Central memory CD8-positive, alpha-beta T cell (primary cell): ENCODE measurements at regions not wholly inside any gene's neighbourhood (a gene's known extent, or its start where the extent isn't known, plus 50 kb on each side); places are given as distances from the start of the nearest gene placed in this dataset.

Experiments used
- ATAC-seq: fragments of 150-1000 bp; cut with Tn5 transposase; replicated peaks from 2 replicates; pipeline ENCODE4 v1.10.0; 2022; ENCODE audit warnings: mild to moderate bottlenecking, moderate FRiP score, moderate number of reproducible peaks; ENCODE audit not compliant: poor library complexity, severe bottlenecking; ENCODE audit errors: extremely low read depth
- DNase-seq, 2 donors: peaks; one replicate each; pipeline ENCODE4 v3.0.0; 2021; ENCODE audit warnings: low spot score in 2 of 2
- H3K27ac Mint-ChIP-seq: one replicate; pipeline ENCODE4 v1.8.0; 2022; ENCODE audit warnings: low read depth, mild to moderate bottlenecking, moderate library complexity, mixed read lengths
- H3K27me3 Mint-ChIP-seq: one replicate; pipeline ENCODE4 v1.8.0; 2022; ENCODE audit warnings: mixed read lengths
- H3K36me3 Mint-ChIP-seq: one replicate; pipeline ENCODE4 v1.8.0; 2022; ENCODE audit warnings: mild to moderate bottlenecking, moderate library complexity, mixed read lengths; ENCODE audit not compliant: insufficient read depth
- H3K4me1 Mint-ChIP-seq: one replicate; pipeline ENCODE4 v1.8.0; 2022; ENCODE audit warnings: mixed read lengths
- H3K4me3 Mint-ChIP-seq: one replicate; pipeline ENCODE4 v1.8.0; 2022; ENCODE audit warnings: mild to moderate bottlenecking, moderate library complexity, mixed read lengths
- H3K9me3 Mint-ChIP-seq: one replicate; pipeline ENCODE4 v1.8.0; 2022; ENCODE audit warnings: mixed read lengths

- ATAC-seq, result no peak
- peak overlapping the region; percentile 2 for H3K27ac Mint-ChIP-seq
- no peak for DNase-seq
- no peak overlapping the region for H3K4me3 Mint-ChIP-seq
- peaks cover 18% of the 10 kb centered on the region for H3K9me3 Mint-ChIP-seq
- no peaks in the 10 kb centered on the region for H3K27me3 Mint-ChIP-seq
- peaks cover 38% of the 10 kb centered on the region for H3K4me1 Mint-ChIP-seq
- H3K36me3 Mint-ChIP-seq, result peaks cover 7% of the 10 kb centered on the region
These were observed 227.9 kb downstream of the MAF start for GRCh38 chr16:79372503-79373184.

DNA sequence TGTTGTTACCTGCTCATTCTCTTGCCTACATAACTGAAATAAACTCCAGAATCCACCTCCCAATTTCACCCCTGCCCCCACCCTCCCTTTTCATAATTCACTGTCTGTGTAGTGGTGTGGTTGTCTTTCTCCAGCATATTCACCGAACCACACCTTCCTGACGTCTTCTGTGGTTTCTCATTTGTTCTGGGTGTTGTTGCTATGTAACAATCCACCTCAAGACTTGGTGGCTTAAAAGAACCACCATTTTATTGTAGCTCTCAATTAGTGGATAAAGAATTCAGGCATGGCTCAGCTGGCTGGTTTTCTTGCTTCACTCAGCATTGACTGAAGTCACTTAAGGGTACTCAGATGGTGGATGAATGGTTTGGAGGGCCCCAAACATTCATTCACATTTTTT is 229.8 kb downstream of the MAF start:
- Mint-ChIP-seq H3K27me3 (no peaks in the 10 kb centered on the region), H3K4me1 (peaks cover 38% of the 10 kb centered on the region), H3K27ac (peak overlapping the region; percentile 91), H3K36me3 (peaks cover 7% of the 10 kb centered on the region), H3K4me3 (peak overlapping the region; percentile 4), H3K9me3 (peaks cover 18% of the 10 kb centered on the region)
- ATAC-seq, result peak; percentile 94
- peak in 1 of 2 donors; percentile 36 for DNase-seq

GRCh38 chr16:79369796-79370195 is 230.7 kb downstream of the MAF start:
- ATAC-seq (no peak), DNase-seq (no peak)
- peaks cover 7% of the 10 kb centered on the region for H3K36me3 Mint-ChIP-seq
- peaks cover 18% of the 10 kb centered on the region for H3K9me3 Mint-ChIP-seq
- peak overlapping the region; percentile 91 for H3K27ac Mint-ChIP-seq
- H3K4me3 Mint-ChIP-seq, result no peak overlapping the region
- H3K27me3 Mint-ChIP-seq, result no peaks in the 10 kb centered on the region
- peaks cover 33% of the 10 kb centered on the region for H3K4me1 Mint-ChIP-seq

GRCh38 chr16:79367822-79368221 is 232.7 kb downstream of the MAF start:
- peaks cover 24% of the 10 kb centered on the region for H3K4me1 Mint-ChIP-seq
- peaks cover 7% of the 10 kb centered on the region for H3K27me3 Mint-ChIP-seq
- no peak for DNase-seq
- peaks cover 7% of the 10 kb centered on the region for H3K36me3 Mint-ChIP-seq
- H3K4me3 Mint-ChIP-seq, result no peak overlapping the region
- no peak for ATAC-seq
- H3K27ac Mint-ChIP-seq, result no peak overlapping the region
- H3K9me3 Mint-ChIP-seq, result peaks cover 12% of the 10 kb centered on the region

- Mint-ChIP-seq H3K9me3 (peaks cover 11% of the 10 kb centered on the region), H3K27me3 (peaks cover 7% of the 10 kb centered on the region), H3K27ac (no peak overlapping the region), H3K36me3 (peaks cover 7% of the 10 kb centered on the region), H3K4me1 (peaks cover 23% of the 10 kb centered on the region), H3K4me3 (no peak overlapping the region)
- no peak for DNase-seq
- ATAC-seq, result no peak
These were observed 233.9 kb downstream of the MAF start for GRCh38 chr16:79366635-79367034.

- Mint-ChIP-seq H3K4me1 (peaks cover 15% of the 10 kb centered on the region), H3K4me3 (no peak overlapping the region), H3K27ac (no peak overlapping the region), H3K9me3 (peaks cover 2% of the 10 kb centered on the region), H3K27me3 (peaks cover 7% of the 10 kb centered on the region), H3K36me3 (peaks cover 4% of the 10 kb centered on the region)
- ATAC-seq (no peak), DNase-seq (no peak)
These were observed 234.8 kb downstream of the MAF start for GRCh38 chr16:79365702-79366101.

- no peak for ATAC-seq
- Mint-ChIP-seq H3K4me3 (no peak overlapping the region), H3K27ac (no peak overlapping the region), H3K4me1 (peaks cover 10% of the 10 kb centered on the region), H3K9me3 (no peaks in the 10 kb centered on the region), H3K27me3 (peaks cover 7% of the 10 kb centered on the region), H3K36me3 (no peaks in the 10 kb centered on the region)
- DNase-seq, result no peak
These were observed 237.1 kb downstream of the MAF start for GRCh38 chr16:79363484-79363883.

DNA sequence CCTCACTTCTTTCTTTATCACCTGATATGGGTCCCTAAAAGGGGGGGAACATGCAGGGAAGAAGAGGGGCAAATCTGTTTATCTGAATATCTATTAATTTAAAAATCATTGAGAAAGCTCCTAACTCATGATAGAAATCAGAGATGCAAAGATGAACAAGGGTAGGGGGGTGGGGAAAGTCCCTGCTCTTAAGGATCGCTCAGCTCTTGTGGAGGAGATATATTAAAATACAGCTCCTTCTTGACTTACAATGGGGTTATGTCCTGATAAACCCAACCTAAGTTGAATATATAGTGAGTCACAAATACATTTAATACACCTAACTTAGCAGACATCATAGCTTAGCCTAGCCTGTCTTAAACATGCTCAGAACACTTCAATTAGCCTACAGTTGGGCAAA is 237.5 kb downstream of the MAF start:
- Mint-ChIP-seq H3K9me3 (no peaks in the 10 kb centered on the region), H3K27ac (no peak overlapping the region), H3K4me1 (peaks cover 10% of the 10 kb centered on the region), H3K4me3 (no peak overlapping the region), H3K27me3 (peaks cover 7% of the 10 kb centered on the region), H3K36me3 (no peaks in the 10 kb centered on the region)
- ATAC-seq (no peak), DNase-seq (no peak)

GRCh38 chr16:79362300-79362970 is 238.1 kb downstream of the MAF start:
- Mint-ChIP-seq H3K9me3 (no peaks in the 10 kb centered on the region), H3K27ac (no peak overlapping the region), H3K4me1 (peaks cover 10% of the 10 kb centered on the region), H3K27me3 (peaks cover 7% of the 10 kb centered on the region), H3K36me3 (no peaks in the 10 kb centered on the region), H3K4me3 (no peak overlapping the region)
- DNase-seq (no peak), ATAC-seq (peak; percentile 43)

DNA sequence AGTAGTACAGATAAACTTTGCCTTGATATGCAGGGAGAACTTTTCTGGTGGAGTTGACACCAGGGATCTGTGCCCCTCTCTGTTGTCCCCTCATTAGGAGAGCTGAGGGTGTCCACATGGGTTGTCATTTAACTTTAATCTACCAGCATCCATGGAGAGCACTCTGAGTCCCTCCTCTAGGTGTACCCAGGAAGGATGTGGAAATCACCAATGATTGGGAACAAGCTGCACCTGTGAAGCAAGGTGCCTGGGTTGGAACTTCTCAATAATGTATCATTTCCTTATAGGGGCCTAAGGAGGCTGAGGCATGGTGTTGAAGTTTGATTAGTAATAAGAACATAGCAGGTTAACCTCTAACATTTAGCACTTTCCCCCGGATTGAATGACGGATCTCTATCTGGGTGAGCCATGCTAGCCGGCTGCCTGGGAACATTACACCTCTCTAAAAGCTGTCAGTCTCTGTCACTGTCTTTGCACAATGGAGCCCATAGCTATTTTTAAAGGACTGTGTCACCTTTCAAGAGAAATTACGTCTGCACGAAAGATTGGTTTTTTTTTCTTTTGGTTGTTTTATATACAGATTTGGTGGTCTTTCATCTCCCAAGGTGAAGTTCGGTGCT is 239.3 kb downstream of the MAF start:
- peaks cover 2% of the 10 kb centered on the region for H3K36me3 Mint-ChIP-seq
- H3K27ac Mint-ChIP-seq, result no peak overlapping the region
- H3K27me3 Mint-ChIP-seq, result peaks cover 7% of the 10 kb centered on the region
- DNase-seq (no peak), ATAC-seq (no peak)
- H3K9me3 Mint-ChIP-seq, result no peaks in the 10 kb centered on the region
- no peak overlapping the region for H3K4me3 Mint-ChIP-seq
- peaks cover 10% of the 10 kb centered on the region for H3K4me1 Mint-ChIP-seq

DNA sequence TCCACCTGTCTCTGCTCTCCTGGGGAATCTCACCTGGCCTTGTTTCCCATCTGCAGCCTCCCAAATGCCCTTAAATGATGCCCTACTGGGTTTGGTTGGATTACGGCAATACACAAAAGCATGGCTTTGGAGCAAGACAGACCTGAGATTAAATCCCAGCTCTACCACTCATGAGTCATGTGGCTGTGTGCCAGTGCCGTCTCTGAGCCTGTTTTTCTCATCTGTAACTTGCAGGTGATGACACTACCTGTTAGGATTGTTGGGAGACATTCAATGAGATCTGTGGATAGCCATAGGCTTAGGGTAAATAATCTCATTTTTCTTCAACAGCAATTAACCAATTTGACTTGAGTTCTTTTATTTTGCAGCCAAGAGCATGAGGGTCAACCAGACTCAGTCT is 240.3 kb downstream of the MAF start:
- no peak for DNase-seq
- peaks cover 7% of the 10 kb centered on the region for H3K27me3 Mint-ChIP-seq
- ATAC-seq, result no peak
- peaks cover 2% of the 10 kb centered on the region for H3K36me3 Mint-ChIP-seq
- peaks cover 10% of the 10 kb centered on the region for H3K4me1 Mint-ChIP-seq
- H3K27ac Mint-ChIP-seq, result no peak overlapping the region
- no peaks in the 10 kb centered on the region for H3K9me3 Mint-ChIP-seq
- no peak overlapping the region for H3K4me3 Mint-ChIP-seq

DNA sequence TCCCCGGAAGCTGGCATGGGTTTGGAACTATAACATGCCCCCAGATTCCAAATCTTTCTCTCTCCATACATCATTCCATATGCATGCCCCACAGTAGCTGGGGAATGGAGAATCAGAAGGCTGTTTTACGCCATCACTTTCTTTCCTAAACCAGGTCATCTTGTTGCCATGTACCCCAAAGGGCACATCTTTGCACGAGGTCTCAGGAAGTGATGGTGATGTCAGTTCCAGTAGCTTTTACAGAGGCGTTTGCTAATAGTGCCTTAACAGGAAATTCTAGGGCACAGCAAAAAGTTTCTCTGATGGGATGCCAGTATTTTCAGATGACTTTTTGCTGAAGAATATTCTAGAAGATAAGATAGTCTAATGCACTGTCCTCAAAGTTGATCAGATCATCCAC is 241.5 kb downstream of the MAF start:
- Mint-ChIP-seq H3K36me3 (peaks cover 2% of the 10 kb centered on the region), H3K9me3 (no peaks in the 10 kb centered on the region), H3K27me3 (peaks cover 3% of the 10 kb centered on the region), H3K27ac (no peak overlapping the region), H3K4me1 (peaks cover 10% of the 10 kb centered on the region), H3K4me3 (no peak overlapping the region)
- DNase-seq (no peak), ATAC-seq (no peak)

GRCh38 chr16:79358188-79358587 is 242.3 kb downstream of the MAF start:
- DNase-seq (no peak), ATAC-seq (no peak)
- Mint-ChIP-seq H3K36me3 (peaks cover 2% of the 10 kb centered on the region), H3K27me3 (no peaks in the 10 kb centered on the region), H3K4me3 (no peak overlapping the region), H3K9me3 (no peaks in the 10 kb centered on the region), H3K4me1 (peaks cover 10% of the 10 kb centered on the region), H3K27ac (no peak overlapping the region)
